Muscle layer of colon (tissue), 2 donors: ENCODE measurements at regions not wholly inside any gene's neighbourhood (a gene's known extent, or its start where the extent isn't known, plus 50 kb on each side); places are given as distances from the start of the nearest gene placed in this dataset.

Source experiments
- H3K27ac ChIP-seq: one replicate; pipeline ENCODE4 v1.7.0; 2013; ENCODE audit warnings: low read depth, mild to moderate bottlenecking, low read length, moderate library complexity
- H3K27me3 ChIP-seq, 2 donors: one replicate each; pipeline ENCODE4 v1.7.0; 2013; ENCODE audit warnings: low read length in 2 of 2, mild to moderate bottlenecking in 2 of 2; ENCODE audit not compliant: insufficient read depth in 2 of 2, control insufficient read depth in 1 of 2
- H3K36me3 ChIP-seq: one replicate; pipeline ENCODE4 v1.7.0; 2013; ENCODE audit warnings: mild to moderate bottlenecking, low read length; ENCODE audit not compliant: insufficient read depth
- H3K4me1 ChIP-seq: one replicate; pipeline ENCODE4 v1.7.0; 2013; ENCODE audit warnings: mild to moderate bottlenecking, low read length; ENCODE audit not compliant: insufficient read depth
- H3K4me3 ChIP-seq, 2 donors: one replicate each; pipeline ENCODE4 v1.7.0; 2013; ENCODE audit warnings: low read length in 2 of 2, low read depth in 1 of 2, mild to moderate bottlenecking in 1 of 2, moderate library complexity in 1 of 2
- H3K9ac ChIP-seq: one replicate; pipeline ENCODE4 v1.7.0; 2013; ENCODE audit warnings: low read length
- H3K9me3 ChIP-seq: one replicate; pipeline ENCODE4 v1.7.0; 2013; ENCODE audit warnings: mild to moderate bottlenecking, low read length
- donor health status: abdominal sarcoma.
- donor health status: Adenocarcinoma of cecum.

- no peak overlapping the region for H3K4me3 ChIP-seq
- H3K27me3 ChIP-seq: peaks cover 0 to 7% of the 10 kb centered on the region in 2 donors
Measured at GRCh38 chr1:209232197-209232596, 351.3 kb upstream of the CAMK1G start.

GRCh38 chr1:209232759-209233158 is 350.8 kb upstream of the CAMK1G start:
- H3K9me3 ChIP-seq: no peaks in the 10 kb centered on the region
- peaks cover 0 to 7% of the 10 kb centered on the region in 2 donors for H3K27me3 ChIP-seq
- no peak overlapping the region for H3K4me3 ChIP-seq
- H3K36me3 ChIP-seq: no peaks in the 10 kb centered on the region
- no peaks in the 10 kb centered on the region for H3K4me1 ChIP-seq
- H3K27ac ChIP-seq: no peak overlapping the region
- H3K9ac ChIP-seq: no peak overlapping the region

More at GRCh38 chr1:209232197-209232596, 351.3 kb upstream of the CAMK1G start:
- Histone ChIP-seq H3K36me3 (no peaks in the 10 kb centered on the region), H3K9ac (no peak overlapping the region), H3K27ac (no peak overlapping the region), H3K9me3 (no peaks in the 10 kb centered on the region), H3K4me1 (no peaks in the 10 kb centered on the region)

GRCh38 chr1:209235166-209235565 is 348.3 kb upstream of the CAMK1G start:
- H3K9ac ChIP-seq: no peak overlapping the region
- H3K4me3 ChIP-seq: no peak overlapping the region
- H3K4me1 ChIP-seq: no peaks in the 10 kb centered on the region
- no peaks in the 10 kb centered on the region for H3K36me3 ChIP-seq
- no peak overlapping the region for H3K27ac ChIP-seq
- H3K27me3 ChIP-seq: peaks cover 0 to 7% of the 10 kb centered on the region in 2 donors
- no peaks in the 10 kb centered on the region for H3K9me3 ChIP-seq

GRCh38 chr1:209238356-209238755 is 345.2 kb upstream of the CAMK1G start:
- no peak overlapping the region for H3K9ac ChIP-seq
- no peak overlapping the region for H3K27ac ChIP-seq
- no peaks in the 10 kb centered on the region for H3K27me3 ChIP-seq
- no peak overlapping the region for H3K4me3 ChIP-seq
- H3K36me3 ChIP-seq: no peaks in the 10 kb centered on the region
- no peaks in the 10 kb centered on the region for H3K4me1 ChIP-seq
- H3K9me3 ChIP-seq: no peaks in the 10 kb centered on the region

GRCh38 chr1:209240351-209240750 is 343.2 kb upstream of the CAMK1G start:
- Histone ChIP-seq H3K4me3 (no peak overlapping the region), H3K4me1 (no peaks in the 10 kb centered on the region), H3K9me3 (no peaks in the 10 kb centered on the region), H3K9ac (no peak overlapping the region), H3K36me3 (no peaks in the 10 kb centered on the region), H3K27me3 (no peaks in the 10 kb centered on the region), H3K27ac (no peak overlapping the region)

- Histone ChIP-seq H3K27me3 (no peaks in the 10 kb centered on the region), H3K9ac (no peak overlapping the region), H3K4me3 (no peak overlapping the region), H3K36me3 (no peaks in the 10 kb centered on the region), H3K9me3 (no peaks in the 10 kb centered on the region), H3K4me1 (no peaks in the 10 kb centered on the region), H3K27ac (no peak overlapping the region)
Measured at GRCh38 chr1:209241487-209241886, 342.0 kb upstream of the CAMK1G start.

- H3K36me3 ChIP-seq: no peaks in the 10 kb centered on the region
- H3K9ac ChIP-seq: no peak overlapping the region
- no peak overlapping the region for H3K27ac ChIP-seq
Measured at GRCh38 chr1:209248649-209249279, 334.8 kb upstream of the CAMK1G start.

GRCh38 chr1:209249280-209249670 is 334.2 kb upstream of the CAMK1G start:
- Histone ChIP-seq H3K27ac (no peak overlapping the region), H3K27me3 (no peaks in the 10 kb centered on the region), H3K9ac (no peak overlapping the region), H3K4me1 (peaks cover 5% of the 10 kb centered on the region), H3K9me3 (no peaks in the 10 kb centered on the region), H3K36me3 (no peaks in the 10 kb centered on the region), H3K4me3 (no peak overlapping the region)

More at GRCh38 chr1:209248649-209249279, 334.8 kb upstream of the CAMK1G start:
- H3K27me3 ChIP-seq: no peaks in the 10 kb centered on the region
- H3K4me1 ChIP-seq: peaks cover 5% of the 10 kb centered on the region
- no peaks in the 10 kb centered on the region for H3K9me3 ChIP-seq
- no peak overlapping the region for H3K4me3 ChIP-seq

- Histone ChIP-seq H3K9me3 (no peaks in the 10 kb centered on the region), H3K27me3 (no peaks in the 10 kb centered on the region), H3K9ac (no peak overlapping the region), H3K4me3 (no peak overlapping the region), H3K27ac (no peak overlapping the region), H3K4me1 (peaks cover 5% of the 10 kb centered on the region), H3K36me3 (no peaks in the 10 kb centered on the region)
Measured at GRCh38 chr1:209249785-209250440, 333.6 kb upstream of the CAMK1G start.

GRCh38 chr1:209250861-209251636 is 332.5 kb upstream of the CAMK1G start:
- H3K27ac ChIP-seq: no peak overlapping the region

GRCh38 chr1:209256766-209257350 is 326.7 kb upstream of the CAMK1G start:
- H3K27me3 ChIP-seq: no peaks in the 10 kb centered on the region
- H3K4me3 ChIP-seq: no peak overlapping the region
- H3K36me3 ChIP-seq: no peaks in the 10 kb centered on the region
- H3K9ac ChIP-seq: no peak overlapping the region
- H3K27ac ChIP-seq: no peak overlapping the region
- no peaks in the 10 kb centered on the region for H3K4me1 ChIP-seq
- peaks cover 7% of the 10 kb centered on the region for H3K9me3 ChIP-seq

More at GRCh38 chr1:209250861-209251636, 332.5 kb upstream of the CAMK1G start:
- no peak overlapping the region for H3K9ac ChIP-seq
- H3K36me3 ChIP-seq: no peaks in the 10 kb centered on the region
- H3K4me3 ChIP-seq: no peak overlapping the region
- H3K9me3 ChIP-seq: no peaks in the 10 kb centered on the region
- peaks cover 5% of the 10 kb centered on the region for H3K4me1 ChIP-seq
- H3K27me3 ChIP-seq: no peaks in the 10 kb centered on the region
